GM19328 (cell line): ENCODE measurements at regions not wholly inside any gene's neighbourhood (a gene's known extent, or its start where the extent isn't known, plus 50 kb on each side); places are given as distances from the start of the nearest gene placed in this dataset.
A peak's percentile ranks its signal among the peaks of the same experiment; 100 is the strongest.

Source experiments
- ATAC-seq: cut with Tn5 transposase; IDR thresholded peaks from one replicate; pipeline ENCODE4 v1.9.1; 2021; ENCODE audit warnings: mild to moderate bottlenecking, moderate library complexity; ENCODE audit not compliant: unreplicated experiment

- ATAC-seq: no peak
Measured at GRCh38 chr1:87558921-87559320, 230.2 kb downstream of the LMO4 start.

- no peak for ATAC-seq
Measured at GRCh38 chr1:87560137-87560536, 231.5 kb downstream of the LMO4 start.

- no peak for ATAC-seq
Measured at GRCh38 chr1:87560601-87561360, 232.1 kb downstream of the LMO4 start.

DNA sequence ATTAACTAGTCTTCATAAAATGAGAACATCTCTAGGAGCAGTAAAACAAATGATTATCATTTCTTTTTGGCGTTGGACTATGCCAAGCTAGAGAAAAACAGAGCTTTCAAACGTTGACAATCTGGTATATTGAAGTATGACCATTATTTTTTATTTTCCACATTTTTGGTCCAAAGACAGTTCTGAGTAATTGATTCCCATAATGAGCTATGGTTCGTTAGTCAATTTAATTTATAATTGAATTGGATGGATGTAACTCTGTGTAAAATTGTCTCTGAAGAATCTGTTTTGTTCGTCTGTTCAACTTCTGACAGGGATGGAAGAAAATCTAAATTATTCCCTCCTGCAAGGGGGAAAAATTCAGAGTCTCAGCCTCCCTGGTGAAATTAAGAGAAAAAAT lies 234.5 kb downstream of the LMO4 start:
- ATAC-seq: no peak

GRCh38 chr1:87565861-87566260 lies 237.2 kb downstream of the LMO4 start:
- no peak for ATAC-seq

GRCh38 chr1:87568005-87568404 lies 239.3 kb downstream of the LMO4 start:
- no peak for ATAC-seq

DNA sequence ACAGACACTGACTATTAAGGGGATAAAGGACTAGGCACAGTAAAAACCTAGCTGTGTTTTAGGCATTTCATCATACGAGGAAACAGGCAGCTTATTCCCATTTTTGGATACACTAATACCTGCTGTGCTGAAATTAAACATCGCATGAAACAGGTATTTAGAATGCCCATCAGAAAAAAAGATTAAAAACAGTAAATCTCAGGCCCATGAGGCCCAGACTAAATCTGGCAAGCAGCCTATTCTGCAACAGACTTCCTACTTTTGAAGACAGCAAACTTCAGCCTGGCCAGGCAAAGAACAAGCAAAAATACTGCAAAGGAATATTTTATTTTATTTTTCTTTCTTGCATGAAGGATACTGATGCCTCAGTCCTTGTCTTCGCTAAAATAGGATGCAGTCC lies 240.2 kb downstream of the LMO4 start:
- no peak for ATAC-seq

DNA sequence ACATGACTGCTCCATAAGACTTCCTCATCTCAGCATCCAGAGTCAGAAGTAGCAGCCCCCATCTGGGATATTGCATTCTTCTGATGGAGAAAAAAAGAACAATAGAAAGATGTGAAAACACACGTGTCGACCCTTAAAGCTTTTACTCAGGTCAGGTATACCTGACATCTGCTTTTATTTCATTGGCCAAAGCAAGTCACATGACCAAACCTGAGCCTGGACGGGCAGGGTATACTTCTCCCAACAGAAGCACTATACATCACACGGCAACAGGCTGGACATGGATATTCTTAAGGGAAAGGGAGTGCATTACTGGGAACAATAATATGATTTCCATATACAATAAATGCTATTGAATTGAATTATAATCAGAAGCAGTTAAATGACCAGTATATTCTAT lies 243.3 kb downstream of the LMO4 start:
- no peak for ATAC-seq

DNA sequence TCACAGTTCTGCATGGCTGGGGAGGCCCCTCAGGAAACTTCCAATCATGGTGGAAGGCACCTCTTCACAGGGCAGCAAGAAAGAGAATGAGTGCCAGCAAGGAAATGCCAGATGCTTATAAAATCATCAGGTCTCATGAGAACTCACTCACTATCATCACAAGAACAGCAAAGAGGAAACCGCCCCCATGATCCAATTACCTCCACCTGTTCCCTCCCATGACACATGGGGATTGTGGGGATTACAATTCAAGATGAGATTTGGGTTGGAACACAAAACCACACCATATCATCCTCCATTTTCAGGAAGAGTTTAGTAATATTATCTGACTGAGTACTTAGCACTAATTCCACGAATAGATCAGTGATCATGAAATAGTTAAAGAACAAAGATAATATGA lies 244.2 kb downstream of the LMO4 start:
- ATAC-seq: no peak

- ATAC-seq: no peak
Measured at GRCh38 chr1:87575528-87575927, 246.8 kb downstream of the LMO4 start.

DNA sequence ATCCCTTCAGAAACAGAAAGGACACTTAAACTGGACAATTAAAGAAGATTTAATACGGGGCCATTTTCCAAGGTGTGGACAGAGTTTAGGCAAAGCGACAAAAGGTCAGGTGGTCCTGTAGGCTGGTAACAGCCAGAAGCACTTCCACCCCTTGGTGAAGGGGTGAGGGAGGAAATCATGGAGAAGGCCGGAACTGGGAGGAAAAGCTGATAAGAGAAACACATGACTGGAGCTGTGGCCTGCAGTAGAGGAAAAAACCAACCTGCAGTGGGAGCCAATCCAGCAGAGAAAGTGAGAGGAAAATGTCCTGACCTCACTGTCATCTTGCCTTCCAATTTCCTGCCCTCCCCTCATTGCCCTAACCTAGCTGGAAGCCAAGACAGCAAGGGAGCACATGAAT lies 249.8 kb downstream of the LMO4 start:
- no peak for ATAC-seq

DNA sequence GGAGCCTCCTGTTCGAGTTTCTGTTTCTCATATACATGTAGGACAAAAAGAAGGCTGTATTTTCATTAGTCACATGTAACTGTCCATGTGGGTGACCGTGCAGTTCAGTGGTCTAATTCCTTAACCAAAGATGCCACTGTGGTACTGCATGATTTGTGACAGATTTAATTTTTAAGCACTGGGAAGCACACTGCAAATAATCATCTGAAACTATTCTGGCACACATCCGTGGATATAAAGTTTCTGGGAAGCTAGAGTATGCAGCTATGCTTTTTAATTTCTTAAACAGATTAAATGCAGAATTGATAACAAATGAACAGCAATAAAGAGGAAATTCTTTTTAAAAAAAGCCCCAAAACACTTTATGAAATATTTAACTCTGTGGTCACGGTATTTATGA lies 254.8 kb downstream of the LMO4 start:
- no peak for ATAC-seq

DNA sequence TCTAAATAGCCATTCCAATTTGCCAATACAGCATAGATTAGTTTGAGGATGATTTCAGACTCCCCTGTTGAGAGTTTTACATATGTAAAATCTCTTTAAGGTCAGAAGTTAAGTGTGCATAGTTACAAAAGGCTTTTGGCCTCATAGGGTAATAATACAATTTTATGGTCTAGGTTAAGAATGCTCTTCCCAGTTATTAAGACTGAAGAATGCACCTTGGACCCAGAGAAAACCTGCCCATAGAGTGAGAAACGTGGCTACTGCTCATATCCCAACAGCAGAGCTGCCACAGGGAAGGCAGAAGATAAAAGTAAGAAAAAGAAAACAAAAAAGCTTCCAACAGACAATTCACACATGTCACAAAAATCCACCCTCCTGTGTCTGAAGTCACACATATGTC lies 255.9 kb downstream of the LMO4 start:
- ATAC-seq: no peak

- no peak for ATAC-seq
Measured at GRCh38 chr1:87586501-87586900, 257.8 kb downstream of the LMO4 start.

- ATAC-seq: peak; percentile 52
Measured at GRCh38 chr1:87588495-87588894, 259.8 kb downstream of the LMO4 start.

- no peak for ATAC-seq
Measured at GRCh38 chr1:87591492-87591891, 262.8 kb downstream of the LMO4 start.

GRCh38 chr1:87592156-87592555 lies 263.5 kb downstream of the LMO4 start:
- peak; percentile 78 for ATAC-seq

GRCh38 chr1:87594736-87595383 lies 266.2 kb downstream of the LMO4 start:
- no peak for ATAC-seq

DNA sequence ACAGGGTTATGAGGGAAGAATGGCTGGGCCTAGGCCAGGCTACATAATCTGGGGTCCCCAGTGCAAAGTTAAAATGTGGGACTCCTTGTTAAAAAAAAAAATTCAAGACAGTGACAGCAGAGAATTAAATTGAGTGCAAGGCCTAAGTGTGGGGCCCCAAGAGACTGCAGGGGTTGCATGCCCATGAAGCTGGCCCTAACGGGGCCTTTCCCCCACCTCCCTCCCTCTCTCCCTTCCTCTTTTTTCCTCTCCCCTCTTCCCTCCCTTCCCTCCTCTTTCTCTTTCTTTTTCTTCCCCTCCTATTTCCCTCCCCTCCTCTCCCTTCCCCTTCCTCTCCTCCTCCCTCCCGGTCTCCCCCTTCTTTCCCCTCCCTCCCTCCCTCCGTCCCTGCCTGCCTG lies 266.7 kb downstream of the LMO4 start:
- no peak for ATAC-seq

GRCh38 chr1:87598429-87598828 lies 269.7 kb downstream of the LMO4 start:
- ATAC-seq: no peak

GRCh38 chr1:87599569-87599968 lies 270.9 kb downstream of the LMO4 start:
- ATAC-seq: no peak

DNA sequence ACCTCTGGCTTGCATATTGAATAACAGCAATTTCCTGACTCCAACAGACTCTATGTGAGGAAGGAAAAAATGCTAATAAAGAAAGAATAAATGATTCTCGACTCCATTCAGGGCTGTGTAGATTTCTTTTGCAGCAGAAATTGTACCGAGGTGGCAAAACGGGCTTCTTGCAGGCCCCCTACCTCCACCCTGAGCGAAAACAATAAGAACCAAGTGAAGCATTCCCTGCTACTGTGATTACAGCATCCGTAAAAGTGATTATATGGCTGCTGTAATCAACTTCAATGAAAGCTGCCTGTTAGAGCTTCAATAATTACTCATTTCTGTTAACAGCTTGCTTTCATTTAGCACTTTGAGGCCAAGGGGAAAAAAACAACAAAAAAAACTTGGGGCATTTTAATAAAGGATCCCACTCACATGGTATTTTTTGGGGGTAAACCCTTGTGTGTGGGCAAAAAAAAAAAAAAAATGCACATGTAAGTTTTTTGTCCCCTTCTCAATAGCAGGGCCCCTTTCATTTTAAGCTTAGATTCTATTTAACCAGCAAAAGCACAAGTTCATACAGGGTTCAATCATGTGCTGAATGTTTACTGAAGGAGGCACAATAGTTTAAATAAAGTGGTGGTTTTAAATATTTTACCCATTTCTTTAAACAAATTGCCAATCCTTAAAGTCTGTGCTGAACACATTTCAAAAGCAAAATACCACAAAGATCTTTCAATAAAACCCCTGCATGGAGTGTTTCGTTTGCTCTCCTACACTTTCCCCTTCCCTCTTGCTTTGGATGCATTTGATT lies 271.6 kb downstream of the LMO4 start:
- ATAC-seq: no peak
